NCI-H2107 (cell line): ENCODE measurements at regions not wholly inside any gene's neighbourhood (a gene's known extent, or its start where the extent isn't known, plus 50 kb on each side); places are given as distances from the start of the nearest gene placed in this dataset.
"Not testable (repeated sequence)": the region's sequence is repeated elsewhere in the genome, so short reads cannot be mapped to it uniquely, and the experiment has no call there.

Experiments
- DNase-seq: peaks from one replicate; lab custom pipeline; 2025; lab: John Stamatoyannopoulos, UW

DNA sequence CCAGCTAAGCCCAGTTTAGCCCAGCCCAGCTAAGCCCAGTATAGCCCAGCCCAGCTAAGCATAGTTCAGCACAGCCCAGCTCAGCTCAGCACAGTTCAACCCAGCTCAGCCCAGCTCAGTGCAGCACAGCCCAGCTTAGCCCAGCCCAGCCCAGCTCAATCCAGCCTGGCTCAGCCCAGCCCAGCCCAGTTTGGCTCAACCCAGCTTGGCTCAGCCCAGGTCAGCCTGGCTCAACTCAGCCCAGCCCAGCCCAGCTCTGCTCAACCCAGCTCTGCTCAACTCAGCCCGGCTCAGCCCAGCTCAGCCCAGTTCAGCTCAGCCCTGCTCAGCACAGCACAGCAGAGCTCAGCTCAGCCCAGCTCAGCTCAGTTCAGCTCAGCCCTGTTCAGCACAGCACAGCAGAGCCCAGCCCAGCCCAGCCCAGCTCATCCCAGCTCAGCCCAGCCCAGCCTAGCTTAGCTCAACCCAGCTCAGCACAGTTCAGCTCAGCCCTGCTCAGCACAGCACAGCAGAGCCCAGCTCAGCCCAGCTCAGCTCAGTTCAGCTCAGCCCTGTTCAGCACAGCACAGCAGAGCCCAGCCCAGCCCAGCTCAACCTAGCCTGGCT, 330.9 kb downstream of the TMEM121 start:
- no peak for DNase-seq

DNA sequence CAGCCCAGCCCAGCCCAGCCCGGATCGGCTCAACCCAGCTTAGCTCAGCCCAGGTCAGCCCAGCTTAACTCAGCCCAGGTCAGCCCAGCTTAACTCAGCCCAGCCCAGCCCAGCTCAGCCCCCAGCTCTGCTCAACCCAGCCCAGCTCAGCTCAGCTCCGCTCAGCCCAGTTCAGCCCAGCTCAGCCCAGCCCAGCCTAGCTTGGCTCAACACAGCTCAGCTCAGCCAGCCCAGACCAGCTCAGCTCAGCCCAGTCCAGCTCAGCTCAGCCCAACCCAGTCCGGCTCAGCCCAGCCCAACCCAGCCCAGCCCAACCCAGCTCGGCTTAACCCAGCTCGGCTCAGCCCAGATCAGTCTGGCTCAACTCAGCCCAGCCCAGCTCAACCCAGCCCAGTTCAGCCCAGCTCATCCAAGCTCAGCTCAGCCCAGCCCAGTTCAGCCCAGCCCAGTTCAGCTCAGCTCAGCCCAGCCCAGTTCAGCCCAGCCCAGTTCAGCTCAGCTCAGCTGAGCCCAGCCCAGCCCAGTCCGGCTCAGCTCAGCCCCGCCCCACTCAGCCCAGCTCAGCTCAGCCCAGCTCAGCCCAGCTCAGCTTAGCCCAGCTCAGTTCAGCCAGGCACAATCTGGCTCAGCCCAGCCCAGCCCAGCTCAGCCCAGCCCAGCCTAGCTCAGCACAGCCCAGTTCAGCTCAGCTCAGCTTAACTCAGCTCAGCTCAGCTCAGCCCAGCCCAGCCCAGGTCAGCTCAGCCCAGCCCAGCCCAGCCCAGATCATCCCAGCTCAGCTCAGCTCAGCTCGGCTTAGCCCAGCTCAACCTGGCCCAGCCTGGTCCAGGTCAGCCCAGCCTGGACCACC, 331.7 kb downstream of the TMEM121 start:
- no peak for DNase-seq

DNA sequence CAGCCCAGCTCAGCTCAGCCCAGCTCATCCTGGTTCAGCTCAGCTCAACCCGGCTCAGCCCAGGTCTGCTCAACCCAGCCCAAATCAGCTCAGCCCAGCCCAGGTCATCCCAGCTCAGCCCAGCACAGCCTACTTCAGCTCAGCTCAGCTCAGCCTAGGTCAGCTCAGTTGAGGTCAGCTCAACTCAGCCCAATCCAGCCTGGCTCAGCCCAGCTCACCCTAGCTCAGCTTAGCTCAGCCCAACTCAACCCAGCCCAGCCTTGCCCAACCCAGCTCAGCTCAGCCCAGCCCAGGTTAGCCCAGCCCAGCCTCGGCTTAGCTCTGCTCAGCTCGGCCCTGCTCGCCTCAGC, 332.3 kb downstream of the TMEM121 start:
- DNase-seq, result no peak

DNA sequence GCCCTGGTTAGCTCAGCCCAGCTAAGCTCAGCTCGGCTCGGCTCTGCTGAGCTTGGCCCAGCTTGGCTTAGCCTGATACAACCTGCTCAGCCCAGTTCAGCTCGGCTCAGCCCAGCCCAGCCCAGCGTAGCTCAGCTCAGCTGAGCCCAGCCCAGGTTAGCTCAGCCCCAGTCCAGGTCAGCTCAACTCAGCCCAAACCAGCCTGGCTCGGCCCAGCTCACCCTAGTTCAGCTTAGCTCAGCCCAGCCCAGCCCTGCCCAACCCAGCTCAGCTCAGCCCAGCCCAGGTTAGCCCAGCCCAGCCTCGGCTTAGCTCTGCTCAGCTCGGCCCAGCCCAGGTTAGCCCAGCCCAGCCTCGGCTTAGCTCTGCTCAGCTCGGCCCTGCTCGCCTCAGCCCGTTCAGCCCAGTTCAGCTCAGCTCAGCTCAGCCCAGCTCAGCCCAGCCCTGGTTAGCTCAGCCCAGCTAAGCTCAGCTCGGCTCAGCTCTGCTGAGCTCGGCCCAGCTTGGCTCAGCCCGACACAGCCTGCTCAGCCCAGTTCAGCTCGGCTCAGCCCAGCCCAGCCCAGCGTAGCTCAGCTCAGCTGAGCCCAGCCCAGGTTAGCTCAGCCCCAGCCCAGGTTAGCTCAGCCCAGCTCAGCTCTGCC, 332.8 kb downstream of the TMEM121 start:
- DNase-seq, result not testable (repeated sequence)

DNA sequence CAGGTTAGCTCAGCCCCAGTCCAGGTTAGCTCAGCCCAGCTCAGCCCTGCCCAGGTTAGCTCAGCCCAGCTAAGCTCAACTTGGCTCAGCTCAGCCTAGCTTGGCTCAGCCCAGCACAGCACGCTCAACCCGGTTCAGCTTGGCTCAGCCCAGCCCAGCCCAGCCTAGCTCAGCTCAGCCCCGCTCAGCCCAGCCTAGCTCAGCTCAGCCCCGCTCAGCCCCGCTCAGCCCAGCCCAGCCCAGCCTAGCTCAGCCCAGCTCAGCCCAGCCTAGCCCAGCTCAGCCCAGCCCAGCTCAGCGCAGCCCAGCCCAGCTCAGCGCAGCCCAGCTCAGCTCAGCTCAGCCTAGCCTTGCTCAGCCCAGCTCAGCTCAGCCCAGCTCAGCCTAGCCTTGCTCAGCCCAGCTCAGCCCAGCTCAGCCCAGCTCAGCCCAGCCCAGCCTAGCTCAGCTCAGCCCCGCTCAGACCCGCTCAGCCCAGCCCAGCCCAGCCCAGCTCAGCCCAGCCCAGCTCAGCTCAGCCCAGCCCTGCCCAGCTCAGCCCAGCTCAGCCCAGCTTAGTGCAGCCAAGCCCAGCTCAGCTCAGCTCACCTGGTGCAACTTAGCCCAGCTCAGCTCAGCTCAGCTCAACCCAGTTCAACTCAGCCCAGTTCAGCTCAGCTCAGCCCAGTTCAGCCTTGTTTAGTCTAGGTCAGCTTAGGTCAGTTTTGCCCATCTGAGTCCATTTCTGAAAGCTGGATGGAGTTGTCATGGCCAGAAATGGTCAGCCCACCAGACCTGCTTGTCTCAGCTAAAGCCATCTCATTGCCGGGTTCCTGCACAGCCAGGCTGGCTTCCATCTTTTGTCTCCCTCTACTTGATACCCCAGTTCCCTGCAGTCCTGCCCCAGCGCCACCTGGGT, 333.6 kb downstream of the TMEM121 start:
- DNase-seq, result no peak

DNA sequence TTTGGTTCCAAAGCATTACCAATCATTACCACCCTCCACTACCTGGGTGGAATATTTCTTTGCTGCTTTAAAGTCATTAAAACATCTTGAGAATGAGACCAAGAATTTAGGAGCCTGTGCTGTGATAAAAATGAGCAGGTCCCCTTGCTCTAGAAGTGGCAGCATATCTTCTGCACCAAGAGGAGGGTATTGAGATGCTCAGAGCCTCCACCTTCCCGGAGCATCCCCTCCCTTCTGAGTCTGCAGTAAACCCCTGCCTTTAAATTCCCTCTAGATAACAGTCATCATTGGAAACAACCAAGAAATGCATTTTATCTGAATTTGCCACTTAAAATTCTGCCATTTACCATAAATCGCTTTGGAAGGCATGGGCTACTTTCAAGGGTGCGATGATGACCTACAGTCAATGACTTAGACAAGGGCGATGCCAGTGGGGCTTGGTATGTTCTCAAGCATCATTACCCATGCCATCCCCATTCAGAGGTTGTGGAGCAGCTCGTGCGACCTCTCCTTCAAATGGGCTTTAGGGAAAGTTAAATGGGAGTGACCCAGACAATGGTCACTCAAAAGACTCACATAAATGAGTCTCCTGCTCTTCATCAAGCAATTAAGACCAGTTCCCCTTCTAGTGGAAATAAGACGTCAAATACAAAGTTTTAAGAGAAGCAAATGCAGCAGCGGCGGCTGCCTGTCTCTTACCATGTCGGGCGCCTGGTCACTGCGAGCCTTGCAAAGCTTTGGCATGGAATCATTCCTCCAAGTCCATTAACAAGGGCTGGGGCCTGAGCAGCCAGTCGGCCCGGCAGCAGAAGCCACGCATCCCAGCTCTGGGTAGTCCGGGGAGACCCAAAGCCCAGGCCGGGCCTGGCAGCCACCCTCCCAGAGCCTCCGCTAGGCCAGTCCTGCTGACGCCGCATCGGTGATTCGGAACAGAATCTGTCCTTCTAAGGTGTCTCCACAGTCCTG, 334.5 kb downstream of the TMEM121 start:
- no peak for DNase-seq

DNA sequence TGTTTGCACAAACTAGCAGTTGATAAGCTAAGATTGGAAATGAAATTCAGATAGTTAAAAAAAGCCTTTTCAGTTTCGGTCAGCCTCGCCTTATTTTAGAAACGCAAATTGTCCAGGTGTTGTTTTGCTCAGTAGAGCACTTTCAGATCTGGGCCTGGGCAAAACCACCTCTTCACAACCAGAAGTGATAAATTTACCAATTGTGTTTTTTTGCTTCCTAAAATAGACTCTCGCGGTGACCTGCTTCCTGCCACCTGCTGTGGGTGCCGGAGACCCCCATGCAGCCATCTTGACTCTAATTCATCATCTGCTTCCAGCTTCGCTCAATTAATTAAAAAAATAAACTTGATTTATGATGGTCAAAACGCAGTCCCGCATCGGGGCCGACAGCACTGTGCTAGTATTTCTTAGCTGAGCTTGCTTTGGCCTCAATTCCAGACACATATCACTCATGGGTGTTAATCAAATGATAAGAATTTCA, 335.6 kb downstream of the TMEM121 start:
- DNase-seq, result no peak

DNA sequence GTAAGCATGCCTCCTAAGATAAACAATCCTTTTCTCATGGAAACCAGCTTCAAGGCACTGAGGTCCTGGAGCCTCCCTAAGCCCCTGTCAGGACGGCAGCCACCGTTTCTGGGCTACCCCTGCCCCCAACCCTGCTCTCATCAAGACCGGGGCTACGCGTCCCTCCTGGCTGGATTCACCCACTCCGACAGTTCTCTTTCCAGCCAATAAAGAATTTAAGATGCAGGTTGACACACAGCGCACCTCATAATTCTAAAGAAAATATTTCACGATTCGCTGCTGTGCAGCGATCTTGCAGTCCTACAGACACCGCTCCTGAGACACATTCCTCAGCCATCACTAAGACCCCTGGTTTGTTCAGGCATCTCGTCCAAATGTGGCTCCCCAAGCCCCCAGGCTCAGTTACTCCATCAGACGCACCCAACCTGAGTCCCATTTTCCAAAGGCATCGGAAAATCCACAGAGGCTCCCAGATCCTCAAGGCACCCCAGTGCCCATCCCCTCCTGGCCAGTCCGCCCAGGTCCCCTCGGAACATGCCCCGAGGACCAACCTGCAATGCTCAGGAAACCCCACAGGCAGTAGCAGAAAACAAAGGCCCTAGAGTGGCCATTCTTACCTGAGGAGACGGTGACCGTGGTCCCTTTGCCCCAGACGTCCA, 336.3 kb downstream of the TMEM121 start:
- no peak for DNase-seq

DNA sequence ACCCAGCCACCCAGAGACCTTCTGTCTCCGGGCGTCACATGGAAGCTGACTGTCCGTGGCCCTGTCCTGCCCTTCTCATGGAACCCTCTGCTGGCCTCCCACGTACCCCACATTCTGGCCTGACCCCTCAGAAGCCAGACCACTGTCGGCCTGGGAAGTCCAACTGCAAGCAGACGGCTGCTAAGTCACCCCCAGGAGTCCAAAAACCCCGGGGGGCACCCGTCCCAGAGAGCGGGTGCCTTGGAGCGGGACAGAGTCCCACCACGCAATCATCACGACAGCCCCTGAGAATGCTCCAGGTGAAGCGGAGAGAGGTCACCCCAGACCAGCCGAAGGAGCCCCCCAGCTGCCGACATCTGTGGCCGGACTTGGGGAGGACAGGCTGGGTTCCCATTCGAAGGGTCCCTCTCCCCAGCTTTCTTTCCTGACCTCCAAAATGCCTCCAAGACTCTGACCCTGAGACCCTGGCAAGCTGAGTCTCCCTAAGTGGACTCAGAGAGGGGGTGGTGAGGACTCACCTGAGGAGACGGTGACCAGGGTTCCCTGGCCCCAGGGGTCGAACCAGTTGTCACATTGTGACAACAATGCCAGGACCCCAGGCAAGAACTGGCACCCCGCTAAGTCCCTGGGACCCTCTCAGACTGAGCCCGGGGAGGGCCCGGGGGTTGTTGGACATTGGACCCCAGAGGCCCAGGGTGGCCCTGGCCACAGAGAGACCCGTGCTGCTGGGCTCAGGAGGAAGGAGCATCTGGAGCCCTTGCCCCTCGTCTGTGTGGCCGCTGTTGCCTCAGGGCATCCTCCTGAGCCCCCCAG, 337.1 kb downstream of the TMEM121 start:
- no peak for DNase-seq

DNA sequence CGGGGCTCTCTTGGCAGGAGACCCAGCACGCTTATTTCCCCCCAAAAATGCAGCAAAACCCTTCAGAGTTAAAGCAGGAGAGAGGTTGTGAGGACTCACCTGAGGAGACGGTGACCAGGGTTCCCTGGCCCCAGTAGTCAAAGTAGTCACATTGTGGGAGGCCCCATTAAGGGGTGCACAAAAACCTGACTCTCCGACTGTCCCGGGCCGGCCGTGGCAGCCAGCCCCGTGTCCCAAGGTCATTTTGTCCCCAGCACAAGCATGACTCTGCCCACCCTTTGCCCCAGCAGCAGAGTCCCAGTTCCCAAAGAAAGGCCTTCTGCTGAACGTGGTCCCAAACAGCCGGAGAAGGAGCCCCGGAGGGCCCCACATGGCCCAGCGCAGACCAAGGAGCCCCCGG, 337.7 kb downstream of the TMEM121 start:
- no peak for DNase-seq

DNA sequence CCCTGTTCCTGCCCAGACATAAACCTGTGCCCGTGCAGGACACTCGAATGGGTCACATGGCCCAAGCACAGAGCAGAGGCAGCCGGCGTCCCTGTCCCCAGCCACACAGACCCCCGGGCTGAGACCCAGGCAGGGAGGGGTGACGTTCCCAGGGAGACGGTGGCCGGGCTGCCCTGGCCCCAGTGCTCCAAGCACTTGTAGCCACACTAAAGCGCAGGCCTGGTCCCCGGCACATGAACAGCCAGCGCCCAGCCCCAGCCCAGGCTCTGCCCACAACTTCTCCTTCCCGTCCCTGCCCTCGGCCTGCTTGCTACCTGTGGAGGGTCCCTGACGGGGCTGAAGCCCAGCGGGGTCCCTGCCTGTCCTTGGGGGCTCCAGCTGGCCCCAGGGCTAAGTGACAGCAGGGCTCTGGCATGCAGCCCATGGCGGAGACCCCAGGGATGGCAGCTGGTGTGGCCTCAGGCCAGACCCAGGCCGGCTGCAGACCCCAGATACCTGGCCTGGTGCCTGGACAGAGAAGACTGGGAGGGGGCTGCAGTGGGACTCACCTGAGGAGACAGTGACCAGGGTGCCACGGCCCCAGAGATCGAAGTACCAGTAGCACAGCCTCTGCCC, 338.4 kb downstream of the TMEM121 start:
- no peak for DNase-seq

DNA sequence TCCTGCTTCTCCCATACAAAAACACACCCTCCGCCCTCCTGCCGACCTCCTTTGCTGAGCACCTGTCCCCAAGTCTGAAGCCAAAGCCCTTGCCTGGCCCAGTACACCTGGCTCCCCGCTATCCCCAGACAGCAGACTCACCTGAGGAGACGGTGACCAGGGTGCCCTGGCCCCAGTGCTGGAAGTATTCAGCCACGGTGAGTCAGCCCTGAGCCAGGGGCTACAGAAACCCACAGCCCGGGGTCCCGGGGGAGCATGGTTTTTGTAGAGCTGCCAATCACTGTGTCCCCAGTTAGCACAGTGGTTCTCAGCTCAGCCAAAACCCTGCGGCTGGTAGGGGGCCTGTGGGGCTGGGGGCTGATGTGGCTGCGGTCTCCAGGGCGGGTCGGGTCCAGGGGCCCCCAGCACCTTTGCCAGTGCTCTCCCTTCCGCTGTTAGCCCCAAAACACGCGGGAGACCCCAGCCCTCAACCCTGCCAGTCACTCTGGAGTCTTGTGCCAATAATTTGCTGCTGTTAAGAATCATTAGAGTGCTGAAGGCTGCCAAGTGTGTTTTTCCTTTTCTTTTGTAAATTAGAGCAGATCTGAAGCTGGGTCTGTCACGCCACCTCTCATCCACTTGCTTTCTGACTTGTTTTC, 339.0 kb downstream of the TMEM121 start:
- DNase-seq, result no peak

DNA sequence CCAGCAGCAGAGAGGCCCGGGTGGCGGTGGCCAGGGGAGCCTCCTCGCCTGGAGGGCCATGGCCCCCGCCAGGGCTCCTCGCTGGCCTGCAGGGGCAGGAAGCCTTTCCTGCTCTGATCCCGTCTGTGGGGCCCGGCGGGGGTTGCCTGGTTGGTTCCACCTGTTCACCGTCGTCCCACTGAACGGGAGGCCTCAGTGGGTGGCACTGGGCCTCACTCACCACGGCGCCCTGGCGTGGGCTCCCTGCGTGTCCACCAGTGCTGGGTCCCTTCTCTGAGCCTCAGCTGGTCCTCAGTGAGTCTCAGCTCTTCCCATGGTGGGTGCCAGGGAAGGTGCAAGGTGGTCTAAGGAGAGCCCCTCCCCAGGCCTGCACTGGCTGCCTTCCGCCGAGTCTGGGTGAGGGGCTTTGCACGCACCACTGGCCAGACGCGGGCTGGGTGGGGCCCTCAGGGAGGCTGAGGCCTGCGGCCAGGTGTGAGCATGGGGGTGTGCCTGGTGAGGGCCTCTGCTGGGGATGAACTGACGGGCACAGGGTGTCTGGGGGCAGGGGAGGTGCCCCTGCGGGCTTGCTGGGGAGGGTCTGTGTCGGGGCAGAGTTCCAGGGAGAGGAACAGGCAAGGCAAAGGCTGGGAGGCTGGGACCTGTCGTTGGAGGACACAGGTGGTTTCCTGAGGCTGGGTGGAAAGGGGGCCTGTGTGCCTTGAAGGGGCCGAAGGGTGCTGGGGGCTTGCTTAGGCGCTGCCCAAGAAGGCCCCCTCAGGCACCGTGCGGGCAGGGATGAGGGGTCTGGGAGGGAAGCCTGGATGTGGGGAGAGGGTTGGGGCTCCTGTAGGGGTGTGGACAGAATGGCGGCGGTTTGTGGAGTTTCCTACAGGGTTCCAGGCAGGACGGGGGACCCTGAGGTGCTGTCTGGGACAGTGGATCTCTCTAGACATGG, 339.8 kb downstream of the TMEM121 start:
- DNase-seq, result no peak

DNA sequence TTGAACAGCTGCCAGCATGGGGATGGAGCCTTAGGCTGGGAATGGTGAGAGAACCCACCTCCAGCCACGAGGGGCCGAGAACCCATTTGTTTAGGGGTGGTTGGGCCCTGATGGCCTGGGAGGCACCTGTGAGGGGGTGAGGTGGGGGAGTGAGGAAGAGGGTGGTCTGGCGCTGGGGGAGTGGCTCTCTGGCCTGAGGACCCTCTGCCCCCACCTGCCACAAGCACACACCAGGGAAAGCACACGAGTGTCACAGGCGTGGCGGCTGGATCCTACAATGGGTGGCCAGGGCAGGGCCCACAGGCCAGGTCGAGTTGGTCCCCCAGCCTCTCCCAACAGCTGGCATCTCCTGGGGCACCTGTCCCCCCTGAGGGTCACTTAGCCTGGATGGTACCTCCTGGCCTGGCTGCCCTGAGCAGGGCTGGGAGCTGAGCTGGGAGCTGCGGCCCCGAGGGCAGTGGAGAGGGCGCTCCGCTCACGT, 340.5 kb downstream of the TMEM121 start:
- no peak for DNase-seq

DNA sequence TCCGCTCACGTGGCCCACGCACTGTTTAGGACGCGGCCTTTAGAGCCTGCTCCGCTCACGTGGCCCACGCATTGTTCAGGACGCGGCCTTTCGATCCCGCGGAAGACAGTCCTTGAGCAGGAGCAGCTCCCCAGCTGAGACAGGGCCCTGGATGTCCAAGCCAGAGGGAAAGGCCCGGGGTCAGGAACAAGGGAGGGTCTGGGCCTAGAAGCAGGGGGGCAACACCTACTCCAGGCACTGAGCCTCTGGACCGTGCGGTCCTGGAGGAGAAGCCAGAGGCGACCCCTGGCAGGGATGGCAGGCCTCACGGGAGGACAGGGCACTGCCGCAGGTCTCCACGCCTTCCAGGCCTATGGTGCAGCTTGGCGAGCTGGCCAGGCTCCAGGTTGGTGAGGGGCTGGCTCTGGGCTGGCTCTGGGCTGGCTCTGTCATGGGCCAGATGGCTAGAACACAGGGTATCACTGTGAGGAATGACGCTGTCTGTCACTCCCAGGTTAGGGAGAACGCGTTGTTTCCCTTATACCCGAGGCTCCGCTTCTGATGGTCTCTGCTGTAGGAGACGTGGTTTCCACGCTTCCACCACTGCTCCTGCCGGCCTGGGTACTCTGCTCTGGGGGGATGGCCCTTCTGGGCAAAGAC, 341.7 kb downstream of the TMEM121 start:
- no peak for DNase-seq

DNA sequence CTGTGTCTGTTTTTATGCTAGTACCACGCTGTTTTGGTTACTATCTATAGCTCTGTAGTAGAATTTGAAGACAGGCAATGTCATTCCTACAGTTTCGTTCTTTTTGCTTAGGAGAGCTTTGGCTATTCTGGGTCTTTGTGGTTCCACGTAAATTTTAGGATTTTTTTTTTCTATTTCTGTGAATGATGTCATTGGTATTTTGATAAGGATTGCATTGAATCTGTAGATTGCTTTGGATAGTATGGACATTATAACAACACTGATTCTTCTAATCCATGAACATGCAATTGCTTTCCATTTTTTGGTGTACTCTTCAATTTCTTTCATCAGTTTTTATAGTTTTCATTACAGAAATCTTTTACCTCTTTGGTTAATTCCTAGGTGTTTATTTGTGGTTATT, 345.2 kb downstream of the TMEM121 start:
- DNase-seq, result no peak
